ENCODE measurements at regions not wholly inside any gene's neighbourhood (a gene's known extent, or its start where the extent isn't known, plus 50 kb on each side); places are given as distances from the start of the nearest gene placed in this dataset.
"Not testable (repeated sequence)": the region's sequence is repeated elsewhere in the genome, so short reads cannot be mapped to it uniquely, and the experiment has no call there.

GRCh38 chr6:1197309-1197708 is 114.6 kb upstream of the FOXQ1 start:
- no peak for ATAC-seq

- ATAC-seq, result no peak
Observed at GRCh38 chr6:1191141-1191630, 120.7 kb upstream of the FOXQ1 start.

GRCh38 chr6:1190366-1190765 is 121.5 kb upstream of the FOXQ1 start:
- no peak for ATAC-seq

GRCh38 chr6:1188199-1188598 is 123.7 kb upstream of the FOXQ1 start:
- no peak for ATAC-seq

GRCh38 chr6:1187293-1188131 is 124.4 kb upstream of the FOXQ1 start:
- ATAC-seq, result no peak

GRCh38 chr6:1184318-1184717 is 127.6 kb upstream of the FOXQ1 start:
- no peak for ATAC-seq

- ATAC-seq, result no peak
Observed at GRCh38 chr6:1182722-1183521, 129.0 kb upstream of the FOXQ1 start.

GRCh38 chr6:1181939-1182605 is 129.8 kb upstream of the FOXQ1 start:
- no peak for ATAC-seq

DNA sequence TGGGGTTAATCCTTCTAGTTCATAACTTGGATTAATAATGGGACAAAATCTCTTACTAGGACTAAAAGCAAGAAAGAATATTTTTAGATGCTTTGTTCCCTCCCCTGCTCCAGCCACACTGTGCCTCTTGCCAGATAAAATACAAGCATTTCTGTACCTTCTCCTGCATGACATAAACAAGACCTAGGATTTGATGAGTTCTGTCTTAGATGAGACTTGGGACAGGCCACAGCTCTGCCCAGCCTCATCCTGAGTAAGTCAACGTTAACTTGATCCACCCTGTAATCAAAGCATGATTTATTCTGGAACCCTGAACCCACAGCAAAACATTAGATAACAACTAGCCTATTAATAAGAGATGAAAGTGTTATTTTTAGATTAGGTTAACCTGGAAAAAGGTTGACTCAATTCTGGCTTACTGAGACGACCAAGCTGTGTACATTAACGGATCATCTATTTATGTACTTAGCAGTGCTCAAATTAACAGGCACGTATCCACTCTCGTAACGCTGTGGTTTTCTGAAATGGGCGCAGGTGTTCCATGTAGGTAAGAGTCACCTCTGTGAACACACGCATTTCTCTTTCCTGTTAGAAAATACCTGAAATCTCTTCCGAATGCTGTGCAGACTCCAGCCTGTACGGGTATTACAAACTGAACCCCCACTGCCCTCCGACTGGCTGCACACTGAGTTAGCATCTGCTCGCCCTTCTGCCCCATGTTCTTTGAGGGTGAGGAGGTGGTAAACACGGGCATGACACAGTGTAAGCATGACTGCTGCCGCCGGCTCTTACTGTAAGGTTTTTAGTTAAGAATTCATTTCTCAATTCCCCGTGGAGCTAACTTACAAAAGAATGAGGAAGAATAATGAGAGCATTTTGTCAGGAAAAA is 132.1 kb upstream of the FOXQ1 start:
- no peak for ATAC-seq

DNA sequence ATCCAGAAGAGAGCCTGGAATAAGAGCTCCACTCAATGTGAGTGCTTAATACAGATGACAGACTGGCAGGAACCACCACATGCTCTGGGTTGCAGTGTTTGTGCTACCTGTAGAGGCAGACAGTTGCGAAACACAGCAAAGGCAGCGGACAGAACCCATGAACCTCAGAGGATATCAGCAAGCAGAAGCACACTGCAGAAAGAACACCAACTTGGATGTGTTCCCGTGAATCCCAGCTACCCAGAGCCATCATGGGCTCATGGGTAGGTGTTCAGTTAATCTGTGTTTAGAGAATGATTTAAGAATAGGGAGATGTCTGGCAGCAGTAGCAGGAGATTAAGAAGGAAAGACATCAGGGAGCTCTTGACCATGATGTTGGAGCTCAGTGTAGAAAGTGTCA is 133.3 kb upstream of the FOXQ1 start:
- ATAC-seq, result no peak

- no peak for ATAC-seq
Observed at GRCh38 chr6:1176567-1176966, 135.3 kb upstream of the FOXQ1 start.

- no peak for ATAC-seq
Observed at GRCh38 chr6:1175877-1176276, 136.0 kb upstream of the FOXQ1 start.

- ATAC-seq, result no peak
Observed at GRCh38 chr6:1170794-1171193, 141.1 kb upstream of the FOXQ1 start.

GRCh38 chr6:1164600-1164999 is 147.3 kb upstream of the FOXQ1 start:
- no peak for ATAC-seq

GRCh38 chr6:1163501-1163900 is 148.4 kb upstream of the FOXQ1 start:
- ATAC-seq, result no peak

DNA sequence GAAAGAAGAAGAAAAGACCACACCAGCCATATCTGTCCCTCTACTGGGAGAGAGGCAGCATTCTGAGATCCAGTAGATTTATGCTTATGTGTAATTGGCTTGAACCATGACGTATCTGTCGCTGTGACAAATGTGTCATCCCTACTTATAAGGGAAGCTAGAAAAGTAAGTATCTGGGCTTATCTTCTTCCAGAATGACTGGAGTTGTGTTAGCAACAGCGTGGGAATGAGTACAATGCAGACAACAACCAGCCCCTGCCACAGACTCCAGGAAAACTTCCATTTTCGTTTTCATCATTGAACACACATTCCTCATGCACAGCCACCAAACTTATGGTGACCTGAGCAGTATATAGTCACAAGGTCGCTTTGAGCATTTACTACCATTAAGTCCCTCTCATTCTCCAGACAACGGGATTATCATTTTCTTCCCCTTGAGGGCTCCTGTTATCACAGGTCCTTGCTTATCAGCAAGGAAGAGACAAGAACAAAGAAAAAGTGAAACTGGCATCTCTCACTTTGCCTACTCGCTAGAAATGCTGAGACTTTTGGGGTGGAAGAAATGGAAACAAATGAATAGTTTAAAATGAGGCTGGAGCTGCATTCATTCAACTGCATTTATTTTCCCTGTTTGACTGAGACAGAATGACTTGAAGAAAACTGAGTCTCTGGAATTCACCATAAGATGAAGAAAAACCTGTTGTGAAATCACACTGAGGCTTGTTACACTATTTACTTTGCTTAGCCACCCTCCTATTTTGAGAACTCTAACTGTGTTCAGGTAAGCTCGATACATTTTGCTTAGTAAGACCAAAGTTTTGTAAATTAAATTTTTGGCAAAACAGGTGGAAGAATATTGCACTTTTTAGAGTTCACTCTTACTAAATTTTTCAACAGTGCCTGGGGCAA is 149.3 kb upstream of the FOXQ1 start:
- no peak for ATAC-seq

- not testable (repeated sequence) for ATAC-seq
Observed at GRCh38 chr6:1156411-1156810, 155.5 kb upstream of the FOXQ1 start.

- ATAC-seq, result no peak
Observed at GRCh38 chr6:1153696-1154245, 158.1 kb upstream of the FOXQ1 start.

DNA sequence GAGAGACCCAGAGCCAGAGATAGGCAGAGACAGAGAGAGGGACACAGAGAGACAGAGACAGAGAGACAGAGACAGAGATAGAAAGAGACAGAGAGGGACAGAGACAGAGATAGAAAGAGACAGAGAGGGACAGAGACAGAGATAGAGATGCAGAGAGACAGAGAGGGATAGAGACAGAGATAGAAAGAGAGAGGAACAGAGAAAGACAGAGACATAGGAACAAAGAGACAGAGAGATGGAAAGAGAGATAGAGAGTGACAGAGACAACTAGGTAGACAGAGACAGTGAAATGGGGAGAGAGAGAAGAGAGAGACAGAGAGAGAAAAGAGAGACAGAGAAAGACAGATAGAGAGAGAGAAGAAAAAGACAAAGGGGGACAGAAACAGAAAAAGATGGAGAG is 165.4 kb upstream of the FOXQ1 start:
- no peak for ATAC-seq

DNA sequence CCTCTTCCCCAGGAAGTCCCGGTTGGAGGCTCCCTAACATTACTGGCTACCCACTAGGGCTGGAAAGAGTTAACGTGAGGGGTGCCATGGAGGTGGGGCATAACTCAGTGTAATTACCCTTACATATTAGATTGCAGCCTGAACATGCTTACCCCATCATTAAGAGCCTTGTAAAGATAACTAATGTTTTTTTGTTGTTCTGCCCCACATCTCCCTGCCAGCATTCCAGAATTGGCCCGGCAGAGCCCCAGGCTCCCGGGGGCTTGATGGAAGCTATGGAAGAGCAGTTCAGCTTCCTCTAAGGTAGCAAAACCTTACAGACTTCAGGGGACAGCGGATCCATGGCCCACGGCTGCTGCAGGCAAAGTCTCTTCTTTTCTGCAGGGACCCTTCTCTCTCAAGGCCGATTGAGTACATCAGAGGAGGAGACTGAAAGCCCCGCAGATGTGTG is 166.1 kb upstream of the FOXQ1 start:
- no peak for ATAC-seq

All from activated CD4-positive, CD25-positive, alpha-beta regulatory T cell treated with anti-CD3 and anti-CD28 coated beads, Interleukin-2, amount 50 U/mL, for 24 hours (primary cell).